ENCODE measurements at regions not wholly inside any gene's neighbourhood (a gene's known extent, or its start where the extent isn't known, plus 50 kb on each side); places are given as distances from the start of the nearest gene placed in this dataset.
"Not testable (repeated sequence)": the region's sequence is repeated elsewhere in the genome, so short reads cannot be mapped to it uniquely, and the experiment has no call there.

DNA sequence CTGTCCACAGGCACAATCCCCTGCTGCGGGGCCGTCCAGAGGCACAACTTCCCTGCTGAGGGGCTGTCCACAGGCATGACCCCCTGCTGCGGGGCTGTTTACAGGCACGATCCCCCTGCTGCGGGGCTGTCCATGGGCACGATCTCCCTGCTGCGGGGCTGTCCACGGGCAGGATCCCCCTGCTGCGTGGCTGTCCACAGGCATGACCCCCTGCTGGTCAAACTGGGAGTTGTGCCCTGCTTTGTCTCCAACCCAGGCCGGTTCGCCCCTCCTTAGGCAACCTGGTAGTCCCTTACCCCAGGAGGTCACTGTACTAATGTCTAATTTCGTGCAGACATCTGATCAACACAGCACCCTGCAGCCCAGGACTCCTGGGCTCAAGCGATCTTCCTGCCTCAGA, 3230.6 kb upstream of the OR11H1 start:
- not testable (repeated sequence) for TF ChIP-seq POLR2A, EP300 (IDR thresholded peaks at IDR 0.05)
- TF ChIP-seq, protein P1, sequence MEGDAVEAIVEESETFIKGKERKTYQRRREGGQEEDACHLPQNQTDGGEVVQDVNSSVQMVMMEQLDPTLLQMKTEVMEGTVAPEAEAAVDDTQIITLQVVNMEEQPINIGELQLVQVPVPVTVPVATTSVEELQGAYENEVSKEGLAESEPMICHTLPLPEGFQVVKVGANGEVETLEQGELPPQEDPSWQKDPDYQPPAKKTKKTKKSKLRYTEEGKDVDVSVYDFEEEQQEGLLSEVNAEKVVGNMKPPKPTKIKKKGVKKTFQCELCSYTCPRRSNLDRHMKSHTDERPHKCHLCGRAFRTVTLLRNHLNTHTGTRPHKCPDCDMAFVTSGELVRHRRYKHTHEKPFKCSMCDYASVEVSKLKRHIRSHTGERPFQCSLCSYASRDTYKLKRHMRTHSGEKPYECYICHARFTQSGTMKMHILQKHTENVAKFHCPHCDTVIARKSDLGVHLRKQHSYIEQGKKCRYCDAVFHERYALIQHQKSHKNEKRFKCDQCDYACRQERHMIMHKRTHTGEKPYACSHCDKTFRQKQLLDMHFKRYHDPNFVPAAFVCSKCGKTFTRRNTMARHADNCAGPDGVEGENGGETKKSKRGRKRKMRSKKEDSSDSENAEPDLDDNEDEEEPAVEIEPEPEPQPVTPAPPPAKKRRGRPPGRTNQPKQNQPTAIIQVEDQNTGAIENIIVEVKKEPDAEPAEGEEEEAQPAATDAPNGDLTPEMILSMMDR (IDR thresholded peaks at IDR 0.05): not testable (repeated sequence)

Data from tibial nerve (tissue), 4 donors.